ENCODE measurements at regions not wholly inside any gene's neighbourhood (a gene's known extent, or its start where the extent isn't known, plus 50 kb on each side); places are given as distances from the start of the nearest gene placed in this dataset.

GRCh38 chr2:49259926-49260325 is 105.6 kb upstream of the FSHR start:
- H3K9me3 Mint-ChIP-seq: peaks cover 4% of the 10 kb centered on the region in 2 donors

GRCh38 chr2:49255409-49255971 is 101.2 kb upstream of the FSHR start:
- Mint-ChIP-seq H3K9me3 (peaks cover 10 to 14% of the 10 kb centered on the region in 2 donors), H3K4me3 (no peak overlapping the region), H3K27me3 (ENCODE audit: low read depth in 2 of 2) (no peaks in the 10 kb centered on the region), H3K27ac (no peak overlapping the region), H3K36me3 (no peaks in the 10 kb centered on the region), H3K4me1 (no peaks in the 10 kb centered on the region)
- Histone ChIP-seq H3K4me3 (ENCODE audit: low read length) (no peak overlapping the region), H3K9me3 (ENCODE audit: control insufficient read depth, insufficient read depth, low read length) (no peaks in the 10 kb centered on the region), H3K4me1 (ENCODE audit: control insufficient read depth, insufficient read depth, low read length) (no peaks in the 10 kb centered on the region), H3K27me3 (ENCODE audit: control insufficient read depth, insufficient read depth, low read length) (no peaks in the 10 kb centered on the region), H3K36me3 (ENCODE audit: control insufficient read depth, insufficient read depth, low read length) (no peaks in the 10 kb centered on the region), H3K27ac (ENCODE audit: low read length) (no peak overlapping the region)
- no peak for TF ChIP-seq CTCF (IDR thresholded peaks at IDR 0.05)
- ATAC-seq (no peak), DNase-seq (no peak)
- WGBS (ENCODE audit: insufficient coverage): 90% methylated on average over 3 of the region's 3 CpGs
- intact Hi-C loops (cut with micrococcal nuclease): no loop called here

More at GRCh38 chr2:49259926-49260325, 105.6 kb upstream of the FSHR start:
- Mint-ChIP-seq H3K4me1 (no peaks in the 10 kb centered on the region), H3K27ac (no peak overlapping the region), H3K36me3 (no peaks in the 10 kb centered on the region), H3K27me3 (ENCODE audit: low read depth in 2 of 2) (no peaks in the 10 kb centered on the region), H3K4me3 (no peak overlapping the region)
- ATAC-seq (no peak), DNase-seq (no peak)
- H3K4me3 ChIP-seq (ENCODE audit: low read length): no peak overlapping the region
- H3K4me1 ChIP-seq (ENCODE audit: control insufficient read depth, insufficient read depth, low read length): no peaks in the 10 kb centered on the region
- 100% methylated on average over 1 of the region's 1 CpG for WGBS (ENCODE audit: insufficient coverage)
- H3K27me3 ChIP-seq (ENCODE audit: control insufficient read depth, insufficient read depth, low read length): no peaks in the 10 kb centered on the region
- H3K9me3 ChIP-seq (ENCODE audit: control insufficient read depth, insufficient read depth, low read length): no peaks in the 10 kb centered on the region
- no peaks in the 10 kb centered on the region for H3K36me3 ChIP-seq (ENCODE audit: control insufficient read depth, insufficient read depth, low read length)
- intact Hi-C loops (cut with micrococcal nuclease): no loop called here
- no peak for TF ChIP-seq CTCF (IDR thresholded peaks at IDR 0.05)
- H3K27ac ChIP-seq (ENCODE audit: low read length): no peak overlapping the region

GRCh38 chr2:49254401-49254800 is 100.1 kb upstream of the FSHR start:
- H3K4me3 ChIP-seq (ENCODE audit: low read length): no peak overlapping the region
- H3K27ac ChIP-seq (ENCODE audit: low read length): no peak overlapping the region
- no peaks in the 10 kb centered on the region for H3K27me3 Mint-ChIP-seq (ENCODE audit: low read depth in 2 of 2)
- no peak overlapping the region for H3K27ac Mint-ChIP-seq
- no peak for TF ChIP-seq CTCF (IDR thresholded peaks at IDR 0.05)
- no peaks in the 10 kb centered on the region for H3K4me1 Mint-ChIP-seq
- no peaks in the 10 kb centered on the region for H3K36me3 Mint-ChIP-seq
- peaks cover 10% of the 10 kb centered on the region in 2 donors for H3K9me3 Mint-ChIP-seq
- H3K4me1 ChIP-seq (ENCODE audit: control insufficient read depth, insufficient read depth, low read length): no peaks in the 10 kb centered on the region
- no peaks in the 10 kb centered on the region for H3K9me3 ChIP-seq (ENCODE audit: control insufficient read depth, insufficient read depth, low read length)
- intact Hi-C loops (cut with micrococcal nuclease): no loop called here
- ATAC-seq (no peak), DNase-seq (no peak)
- H3K27me3 ChIP-seq (ENCODE audit: control insufficient read depth, insufficient read depth, low read length): no peaks in the 10 kb centered on the region
- no peaks in the 10 kb centered on the region for H3K36me3 ChIP-seq (ENCODE audit: control insufficient read depth, insufficient read depth, low read length)
- no peak overlapping the region for H3K4me3 Mint-ChIP-seq
- WGBS (ENCODE audit: insufficient coverage): 62% methylated on average over 5 of the region's 6 CpGs

- no peaks in the 10 kb centered on the region for H3K27me3 Mint-ChIP-seq (ENCODE audit: low read depth in 2 of 2)
- peaks cover 10 to 12% of the 10 kb centered on the region in 2 donors for H3K9me3 Mint-ChIP-seq
- no peak overlapping the region for H3K27ac Mint-ChIP-seq
- Histone ChIP-seq H3K9me3 (ENCODE audit: control insufficient read depth, insufficient read depth, low read length) (no peaks in the 10 kb centered on the region), H3K4me1 (ENCODE audit: control insufficient read depth, insufficient read depth, low read length) (no peaks in the 10 kb centered on the region), H3K27me3 (ENCODE audit: control insufficient read depth, insufficient read depth, low read length) (no peaks in the 10 kb centered on the region), H3K36me3 (ENCODE audit: control insufficient read depth, insufficient read depth, low read length) (no peaks in the 10 kb centered on the region), H3K27ac (ENCODE audit: low read length) (no peak overlapping the region), H3K4me3 (ENCODE audit: low read length) (no peak overlapping the region)
- no peak for TF ChIP-seq CTCF (IDR thresholded peaks at IDR 0.05)
- ATAC-seq (no peak), DNase-seq (no peak)
- no peaks in the 10 kb centered on the region for H3K4me1 Mint-ChIP-seq
- no peaks in the 10 kb centered on the region for H3K36me3 Mint-ChIP-seq
- WGBS (ENCODE audit: insufficient coverage): no CpG with 5 or more reads among the region's 1 CpG
- H3K4me3 Mint-ChIP-seq: no peak overlapping the region
- intact Hi-C loops (cut with micrococcal nuclease): no loop called here
Measured at GRCh38 chr2:49251766-49252165, 97.5 kb upstream of the FSHR start.

Measured in natural killer cell (primary cell).